ENCODE measurements at regions not wholly inside any gene's neighbourhood (a gene's known extent, or its start where the extent isn't known, plus 50 kb on each side); places are given as distances from the start of the nearest gene placed in this dataset.
A peak's percentile ranks its signal among the peaks of the same experiment; 100 is the strongest.

- no peak for DNase-seq (ENCODE audit: low spot score)
These were observed 127.2 kb downstream of the SOX1 start for GRCh38 chr13:112194167-112194530.

- no peak for DNase-seq (ENCODE audit: low spot score)
These were observed 127.6 kb downstream of the SOX1 start for GRCh38 chr13:112194579-112194978.

DNA sequence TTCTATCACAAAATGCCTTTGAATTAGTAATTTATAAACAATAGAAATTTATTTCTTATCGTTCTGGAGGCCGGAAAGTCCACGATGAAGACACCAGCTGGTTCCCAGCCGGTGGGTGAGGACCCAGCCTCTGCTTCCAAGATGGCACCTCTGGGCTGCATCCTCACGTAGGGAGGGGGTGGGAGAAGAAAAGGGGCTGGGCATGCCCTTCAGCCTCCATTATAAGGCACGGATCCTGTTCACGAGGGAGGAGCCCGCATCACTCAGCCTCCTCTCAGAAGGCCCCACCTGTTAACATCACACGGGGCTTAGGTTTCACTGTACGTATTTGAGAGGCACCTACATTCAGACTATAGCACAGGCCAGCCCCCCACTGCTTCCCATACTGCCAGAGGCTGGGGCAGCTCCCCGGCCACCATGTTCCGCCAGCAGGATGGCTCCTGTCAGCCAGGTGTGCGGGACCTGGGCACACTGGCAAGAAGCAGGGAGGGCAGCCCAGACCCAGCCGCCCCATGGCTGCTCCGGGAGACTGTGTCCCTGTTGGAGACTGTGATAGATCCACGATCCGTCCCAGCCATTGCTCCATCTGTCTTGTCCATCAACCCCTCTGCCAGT lies 131.6 kb downstream of the SOX1 start:
- no peak for DNase-seq (ENCODE audit: low spot score)

- DNase-seq (ENCODE audit: low spot score): no peak
These were observed 133.3 kb downstream of the SOX1 start for GRCh38 chr13:112200200-112200599.

DNA sequence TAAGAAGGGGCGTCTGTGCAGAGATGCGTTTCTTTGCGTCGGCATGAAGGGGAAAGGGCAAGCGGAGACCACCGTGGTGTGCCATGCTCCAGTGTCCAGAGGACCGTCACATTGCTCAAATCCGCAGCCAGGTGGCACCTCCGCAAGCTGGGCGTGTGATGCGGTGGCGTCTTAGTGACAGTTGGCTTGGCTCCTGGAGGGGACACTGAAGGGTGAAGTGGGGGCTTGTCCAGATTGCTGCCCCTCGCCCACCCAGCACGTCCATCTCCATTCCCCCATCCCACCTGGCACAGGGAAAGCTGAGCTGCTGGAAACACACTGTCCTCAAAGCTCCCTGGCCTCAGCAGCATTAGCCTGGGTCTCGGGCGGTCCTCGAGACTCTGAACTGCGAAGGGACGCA lies 135.3 kb downstream of the SOX1 start:
- no peak for DNase-seq (ENCODE audit: low spot score)

DNA sequence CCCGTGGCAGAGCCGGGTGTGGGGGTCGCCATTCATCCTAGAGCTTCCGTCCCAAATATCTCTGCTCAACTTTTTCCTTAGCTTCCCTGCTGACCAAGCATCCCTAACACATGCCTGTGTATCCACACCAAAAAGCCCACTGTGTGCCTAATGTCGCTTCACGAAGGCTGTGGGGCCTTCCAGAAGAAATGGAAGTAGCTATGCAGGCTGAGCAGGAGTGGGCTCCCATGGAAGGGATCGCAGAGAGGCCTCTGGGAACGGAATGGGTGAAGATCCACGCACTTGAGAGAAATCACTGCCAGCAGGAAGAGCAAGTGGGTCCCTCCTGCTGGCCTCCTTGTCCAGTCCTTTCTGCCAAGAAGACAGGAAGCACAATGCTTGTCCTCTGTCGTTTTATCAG lies 136.0 kb downstream of the SOX1 start:
- no peak for DNase-seq (ENCODE audit: low spot score)

DNA sequence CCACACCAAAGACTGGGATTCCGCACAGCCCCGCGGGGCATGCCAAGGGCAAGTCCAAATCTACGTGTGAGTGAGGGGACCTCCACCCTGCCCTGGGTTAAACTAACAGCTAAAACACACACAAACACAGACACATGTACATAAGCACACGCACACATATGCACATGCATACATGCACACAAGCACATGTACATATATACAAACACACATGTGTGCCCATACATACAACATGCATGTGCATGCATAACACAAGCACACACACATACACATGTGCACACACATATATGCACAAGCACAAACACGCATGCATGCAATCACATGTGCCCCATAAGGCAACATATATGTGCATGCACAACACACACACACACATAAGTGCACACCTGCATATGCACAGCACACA lies 136.7 kb downstream of the SOX1 start:
- DNase-seq (ENCODE audit: low spot score): no peak

DNA sequence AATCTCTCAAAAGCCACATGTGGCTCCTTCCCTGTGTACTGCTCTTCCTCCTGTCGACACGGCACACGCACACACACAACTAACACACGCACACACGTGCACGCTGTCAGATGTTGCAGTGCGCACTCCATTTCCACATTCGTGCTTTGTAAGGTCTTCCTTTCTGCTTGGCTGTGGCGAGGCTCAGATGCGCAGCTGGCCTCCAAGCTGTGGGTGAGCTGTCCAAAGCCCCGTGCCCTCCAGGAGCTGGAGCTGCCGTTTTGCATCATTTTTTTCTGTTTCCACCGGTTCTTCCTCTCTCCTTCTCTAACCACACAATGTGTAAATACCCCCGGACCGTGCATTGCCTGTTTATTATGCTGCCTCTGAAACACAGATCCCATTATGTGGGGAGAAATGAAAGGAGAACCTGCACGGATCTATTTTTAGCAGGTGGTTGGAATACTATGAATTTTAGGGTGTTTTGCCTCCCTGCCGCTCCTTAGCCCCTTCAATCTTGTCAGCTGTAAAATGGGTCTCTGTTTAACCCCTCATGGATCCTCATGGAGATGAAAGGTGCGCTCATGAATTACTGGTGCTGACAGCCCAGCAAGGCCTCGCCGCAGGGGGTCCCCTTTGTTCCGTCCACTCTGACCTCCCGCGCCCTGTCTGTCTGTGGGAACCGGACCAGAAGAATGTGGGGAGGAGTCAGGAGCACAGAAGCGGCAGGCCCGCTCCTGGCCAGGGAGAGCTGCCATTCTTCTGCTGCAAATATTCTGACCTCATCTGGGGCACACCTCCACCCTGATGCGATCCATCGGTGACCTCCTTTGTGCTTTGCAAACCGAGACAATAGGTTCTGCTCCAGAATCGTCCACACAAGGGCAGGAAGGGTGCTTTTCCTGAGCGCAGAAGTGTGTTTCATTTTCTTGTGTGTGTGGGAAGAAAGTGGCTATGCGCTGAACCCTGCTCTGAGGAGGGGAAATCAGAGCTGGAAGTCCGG lies 137.7 kb downstream of the SOX1 start:
- no peak for DNase-seq (ENCODE audit: low spot score)

- DNase-seq (ENCODE audit: low spot score): no peak
These were observed 139.0 kb downstream of the SOX1 start for GRCh38 chr13:112205990-112206389.

DNA sequence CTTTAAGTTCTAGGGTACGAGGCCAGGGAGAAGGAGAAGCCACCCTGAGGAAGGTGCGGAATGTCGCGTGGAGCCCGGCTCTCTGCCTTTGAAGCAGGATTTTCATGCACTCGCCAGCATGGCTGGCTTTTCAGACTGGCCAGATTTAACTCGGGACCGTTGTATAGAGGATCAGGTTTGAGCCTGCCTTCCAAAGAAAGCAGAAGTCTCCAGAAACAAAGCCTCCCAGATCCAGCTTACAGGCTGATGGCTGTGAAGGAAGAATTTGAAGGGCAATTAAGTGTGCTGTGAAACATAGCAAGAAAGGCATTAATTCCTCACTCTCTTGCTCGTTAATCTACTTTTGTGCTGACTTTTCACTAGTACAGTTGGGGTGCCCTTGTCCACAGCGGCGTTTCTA lies 140.2 kb downstream of the SOX1 start:
- no peak for DNase-seq (ENCODE audit: low spot score)

- no peak for DNase-seq (ENCODE audit: low spot score)
These were observed 141.7 kb downstream of the SOX1 start for GRCh38 chr13:112208656-112209055.

DNA sequence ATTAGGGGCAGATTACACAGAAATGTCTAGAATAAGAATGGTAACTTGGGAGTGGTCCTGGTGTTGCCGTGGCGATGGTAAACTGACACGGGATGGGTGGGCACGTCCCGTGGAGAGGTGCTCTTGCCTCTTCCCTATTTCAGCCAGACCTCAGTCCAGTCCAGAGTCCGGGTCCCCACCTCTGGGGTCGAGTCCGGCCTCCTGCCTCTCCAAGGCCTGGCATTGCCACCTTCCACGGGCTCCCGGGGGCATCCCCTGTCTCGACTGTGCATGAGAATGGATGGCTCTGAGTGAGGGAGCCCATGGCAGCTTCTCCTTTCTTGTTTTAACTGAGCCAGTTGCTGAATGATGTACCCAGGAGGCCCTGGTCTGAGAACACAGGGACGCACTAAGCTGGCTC lies 142.3 kb downstream of the SOX1 start:
- DNase-seq (ENCODE audit: low spot score): no peak

- DNase-seq (ENCODE audit: low spot score): no peak
These were observed 142.8 kb downstream of the SOX1 start for GRCh38 chr13:112209711-112210110.

GRCh38 chr13:112210371-112210770 lies 143.4 kb downstream of the SOX1 start:
- DNase-seq (ENCODE audit: low spot score): no peak

DNA sequence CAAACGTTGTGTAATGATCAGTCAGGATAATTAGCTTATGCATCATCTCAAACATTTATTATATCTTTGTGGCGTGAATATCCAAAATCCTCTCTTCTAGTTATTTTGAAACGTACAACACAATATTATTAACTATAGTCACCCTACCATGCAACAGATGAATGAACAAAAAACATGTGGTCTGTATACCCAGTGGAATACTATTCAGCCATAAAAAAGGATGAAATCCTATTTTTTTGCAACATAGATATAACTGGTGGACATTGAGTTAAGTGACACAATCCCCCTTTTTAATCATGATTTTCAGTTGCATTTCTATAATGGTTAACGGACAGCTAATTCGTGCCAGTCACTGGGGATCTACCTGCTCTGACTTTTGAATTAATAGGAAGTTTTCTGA lies 145.6 kb downstream of the SOX1 start:
- no peak for DNase-seq (ENCODE audit: low spot score)

DNA sequence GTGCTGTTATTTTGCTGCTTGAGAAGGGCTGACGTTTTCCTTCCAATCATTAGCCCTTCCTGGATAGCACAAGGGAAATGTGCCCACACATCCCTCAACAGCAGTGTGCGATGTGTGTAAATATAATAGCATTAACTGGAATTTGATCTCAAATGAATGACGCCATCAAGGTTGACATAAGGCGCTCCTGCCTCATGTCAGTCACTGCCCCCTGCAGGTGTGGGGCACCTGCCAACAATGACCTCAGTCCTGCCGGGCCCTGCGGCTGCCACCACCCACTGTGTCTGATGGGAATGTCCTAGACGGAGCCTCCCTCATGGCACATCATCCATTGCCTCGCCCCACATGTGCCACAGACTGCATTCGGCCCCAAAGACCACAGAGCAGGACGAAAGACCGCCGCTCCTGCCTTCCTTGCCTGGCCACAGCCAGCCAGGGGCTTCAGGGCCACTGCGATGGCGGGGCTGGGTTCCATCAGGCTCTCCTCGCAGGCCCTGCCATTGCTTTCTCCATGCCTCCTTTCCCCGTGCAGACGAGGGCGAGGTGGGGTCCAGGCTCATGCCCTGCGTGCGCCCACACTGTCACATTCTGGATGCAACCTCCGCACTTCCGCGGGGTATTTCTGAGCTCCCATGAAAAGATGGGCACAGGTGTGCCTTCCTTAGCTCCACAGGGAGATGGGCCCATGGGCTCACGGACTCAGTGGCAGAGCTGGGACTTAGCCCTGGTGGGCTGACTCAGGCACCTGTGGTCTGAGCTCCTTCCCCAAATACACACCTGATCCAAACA lies 146.7 kb downstream of the SOX1 start:
- DNase-seq (ENCODE audit: low spot score): peak; percentile 26

DNA sequence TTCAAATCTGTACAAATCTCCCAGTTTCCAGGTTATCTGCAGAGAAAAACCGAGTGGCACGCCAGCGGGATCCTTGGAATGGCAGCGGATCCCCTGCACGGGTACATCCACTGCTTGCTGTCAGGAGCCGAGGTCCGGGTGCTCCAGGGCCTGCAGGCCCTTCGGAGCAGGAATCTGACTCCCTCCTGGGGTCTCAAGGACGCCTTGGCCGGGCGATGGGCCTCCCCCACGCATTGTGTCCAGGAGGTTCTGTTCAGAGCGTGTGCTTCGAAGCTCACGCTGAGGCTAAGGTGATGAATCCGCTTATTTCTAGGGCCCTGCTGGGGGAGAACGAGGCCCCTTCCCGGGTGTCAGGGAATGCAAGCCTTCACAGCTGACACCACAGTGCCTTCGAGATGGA lies 148.9 kb downstream of the SOX1 start:
- no peak for DNase-seq (ENCODE audit: low spot score)

GRCh38 chr13:112217431-112217830 lies 150.5 kb downstream of the SOX1 start:
- no peak for DNase-seq (ENCODE audit: low spot score)

GRCh38 chr13:112218416-112218815 lies 151.5 kb downstream of the SOX1 start:
- DNase-seq (ENCODE audit: low spot score): no peak

DNA sequence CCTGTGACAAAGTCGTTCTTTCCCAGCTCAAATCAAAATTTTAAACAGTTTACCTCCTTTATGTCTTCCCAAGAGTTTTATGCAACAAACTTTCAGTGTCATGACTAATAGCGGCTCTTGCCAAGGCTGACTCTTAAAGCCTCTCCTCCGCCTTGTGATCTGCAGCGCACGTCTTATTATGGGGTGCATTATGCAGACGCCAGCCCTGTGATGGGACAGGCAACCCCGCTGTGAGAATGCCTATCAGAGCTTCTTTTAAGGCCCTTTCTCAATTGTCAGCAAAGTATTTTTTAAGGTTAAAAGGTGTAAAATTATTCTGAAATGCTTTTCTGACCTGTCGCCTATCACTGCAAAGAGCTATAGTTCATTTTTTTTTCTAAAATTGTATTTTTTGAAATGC lies 152.8 kb downstream of the SOX1 start:
- no peak for DNase-seq (ENCODE audit: low spot score)

- no peak for DNase-seq (ENCODE audit: low spot score)
These were observed 153.4 kb downstream of the SOX1 start for GRCh38 chr13:112220296-112220875.

DNA sequence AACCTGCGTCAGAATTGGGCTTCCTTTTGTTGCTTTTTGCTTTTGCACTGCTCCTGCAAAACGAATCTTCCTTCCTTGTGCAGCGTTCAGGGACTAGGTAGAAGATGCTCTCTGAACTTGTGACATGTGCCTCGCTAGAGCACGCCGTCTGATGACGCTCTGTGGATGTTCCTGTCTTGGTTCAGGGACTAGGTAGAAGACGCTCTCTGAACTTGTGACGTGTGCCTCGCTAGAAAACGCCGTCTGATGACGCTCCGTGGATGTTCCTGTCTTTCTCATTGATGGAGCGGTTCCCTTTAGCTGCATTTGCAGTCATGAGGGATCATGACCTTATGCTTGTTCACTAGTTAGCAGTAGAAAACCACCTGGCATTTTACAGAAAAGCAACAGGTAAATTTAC lies 154.0 kb downstream of the SOX1 start:
- DNase-seq (ENCODE audit: low spot score): no peak

All from HT-29 (cell line).